Gastroesophageal sphincter (tissue), 3 donors: ENCODE measurements at regions not wholly inside any gene's neighbourhood (a gene's known extent, or its start where the extent isn't known, plus 50 kb on each side); places are given as distances from the start of the nearest gene placed in this dataset.

Experiments used
- CTCF ChIP-seq, 4 experiments: fragments of 200-600 bp in 2 of 4; fragments of 450-650 bp in 2 of 4; sonication (generic) in 1 of 4; IDR thresholded peaks; one replicate each; pipeline ENCODE4 v1.5.1; 2017 to 2019; ENCODE audit warnings: antibody characterized with exemption in 4 of 4, mild to moderate bottlenecking in 2 of 4, moderate library complexity in 2 of 4
- EP300 ChIP-seq: sonication (generic); formaldehyde crosslinking; IDR thresholded peaks from one replicate; pipeline ENCODE4 v1.6.1; 2017; ENCODE audit warnings: antibody characterized with exemption, mild to moderate bottlenecking
- POLR2A ChIP-seq, 2 donors: fragments of 450-650 bp; IDR thresholded peaks; one replicate each; pipeline ENCODE4 v1.6.1; 2017; ENCODE audit warnings: antibody characterized with exemption in 2 of 2, mild to moderate bottlenecking in 2 of 2, moderate library complexity in 1 of 2
- POLR2AphosphoS5 ChIP-seq: sonication (generic); formaldehyde crosslinking; IDR thresholded peaks from one replicate; pipeline ENCODE4 v1.6.1; 2017; ENCODE audit warnings: antibody characterized with exemption

GRCh38 chr3:29195056-29195455 lies 85.8 kb upstream of the RBMS3 start:
- TF ChIP-seq EP300 (no peak), CTCF (IDR thresholded peaks at IDR 0.05) (no peak), POLR2A (IDR thresholded peaks at IDR 0.05) (no peak), POLR2AphosphoS5 (no peak)
